ENCODE measurements at regions not wholly inside any gene's neighbourhood (a gene's known extent, or its start where the extent isn't known, plus 50 kb on each side); places are given as distances from the start of the nearest gene placed in this dataset.

DNA sequence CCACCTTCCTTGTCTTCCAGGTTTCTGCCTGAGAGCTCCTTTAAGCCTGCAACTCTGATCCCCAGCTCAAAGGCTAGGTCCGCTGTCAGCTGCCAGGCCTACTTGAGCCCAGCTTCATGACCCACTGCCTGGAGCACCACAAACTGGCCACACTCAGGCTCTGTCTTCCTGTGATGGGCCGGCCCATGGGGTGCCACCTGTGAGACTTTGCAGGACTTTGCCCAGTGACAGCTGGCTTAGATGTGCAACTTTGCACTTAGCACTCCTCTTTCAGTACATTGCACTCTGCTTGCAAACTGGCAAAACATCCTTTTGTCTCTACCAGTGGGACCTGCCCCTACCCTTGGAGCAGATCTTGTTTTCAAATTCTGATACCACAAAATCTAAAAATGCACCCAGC lies 311.5 kb upstream of the PDE4D start:
- Mint-ChIP-seq H3K9me3 (ENCODE audit: insufficient read depth) (no peaks in the 10 kb centered on the region), H3K4me3 (no peak overlapping the region), H3K27ac (no peak overlapping the region), H3K27me3 (ENCODE audit: low read depth) (no peaks in the 10 kb centered on the region), H3K4me1 (ENCODE audit: low read depth) (no peaks in the 10 kb centered on the region), H3K36me3 (ENCODE audit: low read depth) (no peaks in the 10 kb centered on the region)
- ATAC-seq = no peak
- DNase-seq = no peak
- POLR2A ChIA-PET = no interaction called here
- CTCF ChIA-PET = no interaction called here

DNA sequence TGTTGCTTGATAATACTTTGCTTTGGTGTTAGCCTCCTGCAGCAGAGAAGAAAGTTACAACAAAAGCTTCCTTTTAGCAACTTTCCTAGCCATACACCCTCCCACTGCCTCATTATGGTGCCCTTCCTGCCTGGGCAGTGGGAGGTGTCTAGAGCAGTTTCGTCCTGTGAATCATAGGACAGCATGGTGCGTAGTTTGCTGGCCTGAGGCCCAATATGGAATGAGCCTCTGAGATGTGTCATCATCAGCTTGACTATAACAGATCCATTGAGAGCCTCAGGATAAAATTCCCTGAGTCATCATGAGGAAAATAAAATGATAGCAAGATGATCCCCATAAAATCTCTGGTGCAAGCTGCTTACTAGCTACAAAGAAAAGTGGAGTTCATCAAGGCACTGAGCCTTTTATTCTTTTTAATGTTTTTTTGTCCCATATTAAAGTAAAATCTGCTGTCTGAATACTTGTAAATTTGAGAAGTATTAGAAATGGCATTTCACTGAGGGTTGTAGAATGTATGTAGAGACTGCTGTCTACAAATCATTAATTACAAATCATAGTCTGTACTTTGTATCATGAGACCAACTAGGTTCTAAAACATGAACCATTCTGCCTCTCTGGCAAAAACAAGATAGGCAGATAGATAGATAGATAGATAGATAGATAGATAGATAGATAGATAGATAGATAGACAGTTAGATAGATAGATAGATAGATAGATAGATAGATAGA lies 303.0 kb upstream of the PDE4D start:
- Mint-ChIP-seq H3K27ac (no peak overlapping the region), H3K4me3 (no peak overlapping the region), H3K27me3 (ENCODE audit: low read depth) (no peaks in the 10 kb centered on the region), H3K9me3 (ENCODE audit: insufficient read depth) (no peaks in the 10 kb centered on the region), H3K4me1 (ENCODE audit: low read depth) (no peaks in the 10 kb centered on the region), H3K36me3 (ENCODE audit: low read depth) (no peaks in the 10 kb centered on the region)
- DNase-seq (no peak), ATAC-seq (no peak)
- POLR2A ChIA-PET = no interaction called here
- CTCF ChIA-PET = no interaction called here

DNA sequence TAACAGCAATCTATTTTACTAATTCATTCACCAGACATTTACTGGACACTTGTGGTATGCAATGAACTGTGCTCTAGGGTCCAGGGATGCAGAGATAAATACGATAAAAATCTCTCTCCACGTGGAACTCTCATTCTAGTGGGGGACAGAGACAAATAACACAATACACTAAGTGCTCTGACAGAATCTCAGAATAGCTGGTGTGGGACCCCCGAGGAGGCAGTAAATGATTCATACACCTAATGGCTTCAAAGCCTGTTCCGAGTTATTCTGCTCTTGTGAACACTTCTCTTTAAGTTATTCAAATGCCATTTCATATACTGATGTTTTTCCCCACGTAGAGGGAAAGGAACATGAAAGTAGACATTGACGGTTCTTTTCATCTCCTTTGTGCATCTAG lies 302.0 kb upstream of the PDE4D start:
- no peaks in the 10 kb centered on the region for H3K4me1 Mint-ChIP-seq (ENCODE audit: low read depth)
- no peak overlapping the region for H3K27ac Mint-ChIP-seq
- ChIA-PET CTCF (no interaction called here), POLR2A (no interaction called here)
- no peaks in the 10 kb centered on the region for H3K27me3 Mint-ChIP-seq (ENCODE audit: low read depth)
- H3K36me3 Mint-ChIP-seq (ENCODE audit: low read depth) = no peaks in the 10 kb centered on the region
- no peak for ATAC-seq
- no peaks in the 10 kb centered on the region for H3K9me3 Mint-ChIP-seq (ENCODE audit: insufficient read depth)
- no peak for DNase-seq
- H3K4me3 Mint-ChIP-seq = no peak overlapping the region

DNA sequence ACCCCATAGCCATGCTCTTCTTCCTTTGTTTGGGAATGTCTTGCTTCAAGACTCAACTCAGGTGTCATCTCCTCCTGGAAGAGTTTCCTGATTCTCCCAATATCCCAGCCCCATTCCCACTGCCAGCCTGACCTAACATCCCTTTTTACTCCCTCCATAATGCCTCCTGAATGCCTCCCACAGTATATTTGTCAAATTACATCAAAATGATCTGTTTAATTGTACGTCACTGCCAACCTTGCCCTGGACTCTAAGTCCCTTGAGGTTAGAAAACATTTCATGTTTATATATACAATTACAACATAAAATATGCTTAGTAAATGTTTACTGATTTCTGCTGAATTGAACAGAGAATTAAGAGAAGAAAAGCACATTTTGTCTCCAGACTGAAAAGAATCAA lies 301.6 kb upstream of the PDE4D start:
- H3K9me3 Mint-ChIP-seq (ENCODE audit: insufficient read depth) = no peaks in the 10 kb centered on the region
- DNase-seq (no peak), ATAC-seq (no peak)
- no peak overlapping the region for H3K27ac Mint-ChIP-seq
- CTCF ChIA-PET = no interaction called here
- no peak overlapping the region for H3K4me3 Mint-ChIP-seq
- no peaks in the 10 kb centered on the region for H3K27me3 Mint-ChIP-seq (ENCODE audit: low read depth)
- H3K4me1 Mint-ChIP-seq (ENCODE audit: low read depth) = no peaks in the 10 kb centered on the region
- no peaks in the 10 kb centered on the region for H3K36me3 Mint-ChIP-seq (ENCODE audit: low read depth)
- POLR2A ChIA-PET = no interaction called here

DNA sequence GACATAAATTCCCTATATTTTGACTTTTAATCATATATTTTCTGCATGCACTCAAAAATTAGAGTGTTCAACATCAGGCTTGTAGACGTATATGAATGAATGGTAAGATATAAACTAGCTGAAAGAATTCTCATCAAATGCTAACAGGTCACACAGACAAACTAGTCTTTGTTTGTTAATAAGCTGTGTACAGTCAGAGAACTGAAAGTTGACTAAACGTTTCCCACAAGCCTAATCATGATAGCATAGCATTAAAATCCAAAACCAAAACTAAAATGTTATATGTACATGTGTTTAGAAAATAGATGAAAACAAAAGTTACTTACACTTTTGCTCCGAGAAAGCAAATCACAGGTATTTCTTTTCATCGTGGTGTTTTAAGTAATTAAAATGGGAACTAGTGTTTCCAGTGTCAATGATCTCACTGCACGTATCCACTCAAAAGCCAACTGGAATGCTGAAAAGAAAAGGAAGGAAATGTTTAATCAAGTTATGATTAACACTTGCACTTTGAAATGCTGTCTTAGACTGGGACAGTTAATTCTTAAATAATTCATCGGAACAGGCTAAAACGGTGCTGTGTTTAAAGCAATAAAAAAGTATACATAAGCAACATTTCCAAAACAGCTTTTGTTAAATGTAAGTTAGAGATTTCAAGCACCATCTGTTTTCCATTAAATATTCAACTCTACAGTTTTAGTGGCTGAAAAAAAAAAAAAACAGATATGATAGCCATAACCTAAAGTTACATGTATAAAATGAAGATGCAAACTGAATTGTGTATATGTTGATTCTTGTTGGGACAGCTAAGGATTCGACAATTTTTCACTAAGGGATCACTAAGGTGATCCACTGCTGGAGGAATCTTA lies 291.9 kb upstream of the PDE4D start:
- no peaks in the 10 kb centered on the region for H3K27me3 Mint-ChIP-seq (ENCODE audit: low read depth)
- H3K36me3 Mint-ChIP-seq (ENCODE audit: low read depth) = no peaks in the 10 kb centered on the region
- H3K9me3 Mint-ChIP-seq (ENCODE audit: insufficient read depth) = no peaks in the 10 kb centered on the region
- POLR2A ChIA-PET = no interaction called here
- CTCF ChIA-PET = no interaction called here
- DNase-seq (no peak), ATAC-seq (no peak)
- H3K4me1 Mint-ChIP-seq (ENCODE audit: low read depth) = no peaks in the 10 kb centered on the region
- no peak overlapping the region for H3K27ac Mint-ChIP-seq
- H3K4me3 Mint-ChIP-seq = no peak overlapping the region

DNA sequence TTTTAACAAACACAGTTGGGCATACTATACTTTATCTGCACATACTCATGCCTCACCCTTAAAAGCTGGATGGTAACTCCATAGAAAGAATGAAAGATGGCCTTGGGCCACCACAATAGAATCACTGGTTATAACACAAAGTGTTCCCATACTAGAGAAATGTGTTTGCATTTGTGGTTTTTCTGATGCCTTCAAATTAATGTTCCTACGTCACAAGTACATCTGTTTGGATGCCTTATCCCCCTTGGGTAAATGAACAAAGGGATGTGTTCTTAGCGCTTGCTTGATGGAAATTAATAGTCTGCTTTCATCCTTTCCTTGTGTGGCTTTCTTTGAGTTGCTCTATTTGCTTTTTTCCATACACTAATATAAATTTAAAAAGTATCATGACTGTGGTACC lies 291.1 kb upstream of the PDE4D start:
- H3K27ac Mint-ChIP-seq = no peak overlapping the region
- ChIA-PET POLR2A (no interaction called here), CTCF (no interaction called here)
- ATAC-seq (no peak), DNase-seq (no peak)
- H3K4me3 Mint-ChIP-seq = no peak overlapping the region
- no peaks in the 10 kb centered on the region for H3K9me3 Mint-ChIP-seq (ENCODE audit: insufficient read depth)
- H3K36me3 Mint-ChIP-seq (ENCODE audit: low read depth) = no peaks in the 10 kb centered on the region
- H3K4me1 Mint-ChIP-seq (ENCODE audit: low read depth) = no peaks in the 10 kb centered on the region
- H3K27me3 Mint-ChIP-seq (ENCODE audit: low read depth) = no peaks in the 10 kb centered on the region

DNA sequence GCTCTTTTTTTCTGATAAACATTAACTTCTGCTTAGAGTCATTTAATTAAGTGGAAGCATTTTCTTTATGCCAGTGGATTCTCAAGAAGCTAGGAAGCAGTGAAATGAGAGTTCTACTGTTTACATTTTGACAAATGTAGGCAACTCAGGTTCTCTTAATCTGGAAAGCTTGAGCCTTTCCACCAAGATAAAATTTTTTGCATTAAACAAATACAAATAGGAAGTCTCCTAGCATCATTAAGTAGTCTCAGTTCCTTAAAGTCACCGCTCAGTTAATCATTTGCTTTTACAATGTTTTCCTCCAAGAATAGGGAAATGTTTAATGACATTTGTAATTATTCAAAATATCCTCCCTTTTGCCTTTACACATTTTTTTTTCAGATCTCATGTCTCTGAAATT lies 290.4 kb upstream of the PDE4D start:
- no peaks in the 10 kb centered on the region for H3K36me3 Mint-ChIP-seq (ENCODE audit: low read depth)
- CTCF ChIA-PET = no interaction called here
- H3K27ac Mint-ChIP-seq = no peak overlapping the region
- POLR2A ChIA-PET = no interaction called here
- DNase-seq (no peak), ATAC-seq (no peak)
- H3K4me1 Mint-ChIP-seq (ENCODE audit: low read depth) = no peaks in the 10 kb centered on the region
- no peak overlapping the region for H3K4me3 Mint-ChIP-seq
- no peaks in the 10 kb centered on the region for H3K9me3 Mint-ChIP-seq (ENCODE audit: insufficient read depth)
- no peaks in the 10 kb centered on the region for H3K27me3 Mint-ChIP-seq (ENCODE audit: low read depth)

DNA sequence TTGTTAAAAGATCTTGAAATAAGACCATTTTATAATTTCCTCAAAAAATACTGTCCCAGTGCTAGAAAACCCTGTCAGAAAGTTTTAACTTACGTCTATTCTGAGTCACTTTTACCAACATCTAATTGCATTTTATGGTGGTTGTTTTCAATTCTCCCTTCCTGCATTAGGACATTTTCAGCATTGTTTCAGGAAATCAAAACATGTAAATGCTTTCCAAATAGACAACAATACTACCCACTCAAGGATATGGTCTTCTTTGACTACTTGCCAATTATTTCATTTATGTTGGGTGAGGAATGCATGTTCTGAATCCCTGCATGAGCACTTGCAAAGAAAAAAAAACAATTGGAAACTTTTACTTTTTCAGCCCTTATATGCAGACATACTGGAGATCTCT lies 284.6 kb upstream of the PDE4D start:
- no peak for DNase-seq
- Mint-ChIP-seq H3K4me1 (ENCODE audit: low read depth) (no peaks in the 10 kb centered on the region), H3K27me3 (ENCODE audit: low read depth) (no peaks in the 10 kb centered on the region), H3K9me3 (ENCODE audit: insufficient read depth) (no peaks in the 10 kb centered on the region), H3K27ac (no peak overlapping the region), H3K4me3 (no peak overlapping the region), H3K36me3 (ENCODE audit: low read depth) (no peaks in the 10 kb centered on the region)
- CTCF ChIA-PET = no interaction called here
- ATAC-seq = no peak
- POLR2A ChIA-PET = no interaction called here

DNA sequence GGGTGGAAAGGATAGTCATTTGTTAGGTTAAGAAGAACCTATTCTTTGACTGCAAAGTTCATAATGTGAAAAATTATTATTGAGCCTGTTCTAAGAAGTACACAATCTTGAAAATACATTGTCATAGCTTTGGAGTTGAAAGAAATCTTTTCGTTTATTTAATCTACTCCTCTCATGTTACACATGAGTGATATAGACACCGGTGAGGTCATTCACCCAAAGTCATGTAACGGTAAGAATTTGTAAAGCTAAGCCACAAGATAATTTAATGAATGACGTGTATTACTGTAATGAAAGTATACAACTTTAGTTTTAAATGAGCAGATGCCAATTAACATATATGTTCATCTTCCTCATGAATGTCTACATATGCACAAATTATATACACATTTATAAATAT lies 284.1 kb upstream of the PDE4D start:
- no peak for DNase-seq
- POLR2A ChIA-PET = no interaction called here
- no peak overlapping the region for H3K27ac Mint-ChIP-seq
- no peak for ATAC-seq
- no peaks in the 10 kb centered on the region for H3K9me3 Mint-ChIP-seq (ENCODE audit: insufficient read depth)
- no peaks in the 10 kb centered on the region for H3K36me3 Mint-ChIP-seq (ENCODE audit: low read depth)
- no peaks in the 10 kb centered on the region for H3K27me3 Mint-ChIP-seq (ENCODE audit: low read depth)
- CTCF ChIA-PET = no interaction called here
- no peak overlapping the region for H3K4me3 Mint-ChIP-seq
- H3K4me1 Mint-ChIP-seq (ENCODE audit: low read depth) = no peaks in the 10 kb centered on the region

DNA sequence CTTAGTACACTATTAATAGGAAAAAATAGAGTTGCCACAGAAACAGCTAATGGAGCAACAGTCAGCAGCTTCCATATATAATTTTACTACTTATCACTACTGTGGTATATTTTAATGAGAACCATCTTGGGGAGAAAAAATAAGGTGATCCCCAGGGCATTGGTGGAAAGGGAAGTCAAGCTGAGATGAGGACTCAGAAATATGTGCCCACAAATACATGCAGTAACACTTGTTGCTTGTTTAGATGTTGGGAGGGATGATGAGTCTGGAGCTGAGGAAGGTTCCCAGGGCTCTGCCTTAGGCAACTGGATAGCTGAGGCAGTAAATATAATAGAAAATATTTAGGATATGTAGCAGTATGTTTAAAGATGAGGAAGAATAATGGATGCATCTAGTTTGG lies 280.1 kb upstream of the PDE4D start:
- Mint-ChIP-seq H3K36me3 (ENCODE audit: low read depth) (no peaks in the 10 kb centered on the region), H3K4me1 (ENCODE audit: low read depth) (no peaks in the 10 kb centered on the region), H3K4me3 (no peak overlapping the region), H3K27me3 (ENCODE audit: low read depth) (no peaks in the 10 kb centered on the region), H3K9me3 (ENCODE audit: insufficient read depth) (no peaks in the 10 kb centered on the region), H3K27ac (no peak overlapping the region)
- no peak for DNase-seq
- ChIA-PET CTCF (no interaction called here), POLR2A (no interaction called here)
- no peak for ATAC-seq

DNA sequence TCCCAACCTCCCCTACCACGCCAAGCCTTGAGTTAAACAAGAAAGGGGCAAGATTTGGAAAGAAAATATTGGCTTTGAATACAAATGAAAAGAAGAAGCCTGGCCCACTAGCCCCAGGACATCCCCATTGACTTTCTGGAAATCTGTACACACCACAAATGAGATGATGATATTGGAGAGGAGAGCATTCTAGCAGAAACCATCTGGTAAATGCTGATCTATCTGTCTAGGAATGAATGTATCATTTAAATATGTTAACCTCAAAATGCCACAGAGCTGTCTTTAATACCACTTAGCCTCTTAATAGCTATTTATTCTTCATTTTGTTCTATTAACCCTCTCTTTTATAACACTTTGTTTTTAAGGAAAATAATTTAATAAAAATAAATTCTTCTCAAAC lies 270.2 kb upstream of the PDE4D start:
- CTCF ChIA-PET = no interaction called here
- POLR2A ChIA-PET = no interaction called here
- H3K4me3 Mint-ChIP-seq = no peak overlapping the region
- H3K36me3 Mint-ChIP-seq (ENCODE audit: low read depth) = no peaks in the 10 kb centered on the region
- no peak overlapping the region for H3K27ac Mint-ChIP-seq
- H3K27me3 Mint-ChIP-seq (ENCODE audit: low read depth) = no peaks in the 10 kb centered on the region
- H3K9me3 Mint-ChIP-seq (ENCODE audit: insufficient read depth) = peaks cover 5% of the 10 kb centered on the region
- ATAC-seq (no peak), DNase-seq (no peak)
- H3K4me1 Mint-ChIP-seq (ENCODE audit: low read depth) = no peaks in the 10 kb centered on the region

DNA sequence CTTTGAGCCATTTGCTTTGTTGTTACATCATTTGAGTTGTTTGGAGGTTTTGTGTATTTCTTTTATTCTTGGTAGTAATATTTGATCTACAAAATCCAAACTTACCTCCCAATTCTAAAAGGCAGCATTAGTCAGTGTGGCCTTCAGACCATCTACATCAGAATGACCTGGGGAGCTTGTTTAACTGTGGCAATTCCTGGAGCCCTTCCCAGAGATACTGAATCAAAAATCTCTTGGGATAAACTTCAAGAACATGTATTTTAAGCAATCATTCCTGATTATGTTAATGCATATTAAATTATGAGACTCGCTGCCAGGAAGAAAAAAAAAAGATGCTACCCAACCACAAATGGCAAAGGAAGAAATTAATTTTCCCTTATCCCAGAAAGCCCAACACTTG lies 268.9 kb upstream of the PDE4D start:
- H3K4me1 Mint-ChIP-seq (ENCODE audit: low read depth) = no peaks in the 10 kb centered on the region
- H3K27me3 Mint-ChIP-seq (ENCODE audit: low read depth) = no peaks in the 10 kb centered on the region
- ATAC-seq = no peak
- H3K27ac Mint-ChIP-seq = no peak overlapping the region
- H3K36me3 Mint-ChIP-seq (ENCODE audit: low read depth) = no peaks in the 10 kb centered on the region
- H3K4me3 Mint-ChIP-seq = no peak overlapping the region
- no peaks in the 10 kb centered on the region for H3K9me3 Mint-ChIP-seq (ENCODE audit: insufficient read depth)
- ChIA-PET POLR2A (no interaction called here), CTCF (no interaction called here)
- DNase-seq = no peak
